Activated naive CD8-positive, alpha-beta T cell treated with anti-CD3 and anti-CD28 coated beads, Interleukin-2, amount 50 U/mL, for 24 hours (primary cell): ENCODE measurements at regions not wholly inside any gene's neighbourhood (a gene's known extent, or its start where the extent isn't known, plus 50 kb on each side); places are given as distances from the start of the nearest gene placed in this dataset.

Source experiments
- ATAC-seq: fragments of 150-1000 bp; cut with Tn5 transposase; one replicate; pipeline ENCODE4 v1.10.0; 2021
- DNase-seq: peaks from one replicate; pipeline ENCODE4 v3.0.0; 2021
- H3K27ac Mint-ChIP-seq: one replicate; pipeline ENCODE4 v1.8.0; 2021; ENCODE audit warnings: mild to moderate bottlenecking, mixed read lengths
- H3K27me3 Mint-ChIP-seq: one replicate; pipeline ENCODE4 v1.8.0; 2021; ENCODE audit warnings: mixed read lengths
- H3K36me3 Mint-ChIP-seq: one replicate; pipeline ENCODE4 v1.8.0; 2021; ENCODE audit warnings: low read depth, mixed read lengths
- H3K4me1 Mint-ChIP-seq: one replicate; pipeline ENCODE4 v1.8.0; 2021; ENCODE audit warnings: mixed read lengths
- H3K4me3 Mint-ChIP-seq: one replicate; pipeline ENCODE4 v1.8.0; 2021; ENCODE audit warnings: mild to moderate bottlenecking, moderate library complexity, mixed read lengths
- H3K9me3 Mint-ChIP-seq: one replicate; pipeline ENCODE4 v1.8.0; 2021; ENCODE audit warnings: mixed read lengths

DNA sequence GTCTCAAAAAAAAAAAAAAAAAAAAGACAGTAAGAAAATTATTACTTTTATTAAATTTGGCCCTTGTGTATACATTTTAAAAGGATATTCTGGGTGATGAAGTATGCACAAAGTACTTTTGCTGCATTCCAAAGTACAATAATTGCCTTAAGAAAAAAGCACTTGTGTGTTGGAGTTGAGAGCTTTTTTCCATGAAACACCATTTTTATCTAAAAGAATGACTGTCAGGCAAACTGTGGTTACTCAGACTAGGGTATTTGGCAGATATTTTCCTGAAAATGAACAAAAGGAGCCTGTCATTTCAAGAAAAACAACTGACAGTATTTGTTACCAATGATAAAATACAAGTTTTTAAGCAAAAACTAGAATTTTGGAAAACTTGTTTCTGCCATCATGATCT lies 84.3 kb upstream of the PTPN3 start:
- H3K27ac Mint-ChIP-seq = no peak overlapping the region
- no peaks in the 10 kb centered on the region for H3K9me3 Mint-ChIP-seq
- DNase-seq = no peak
- no peaks in the 10 kb centered on the region for H3K4me1 Mint-ChIP-seq
- ATAC-seq = no peak
- no peak overlapping the region for H3K4me3 Mint-ChIP-seq
- no peaks in the 10 kb centered on the region for H3K27me3 Mint-ChIP-seq
- no peaks in the 10 kb centered on the region for H3K36me3 Mint-ChIP-seq

DNA sequence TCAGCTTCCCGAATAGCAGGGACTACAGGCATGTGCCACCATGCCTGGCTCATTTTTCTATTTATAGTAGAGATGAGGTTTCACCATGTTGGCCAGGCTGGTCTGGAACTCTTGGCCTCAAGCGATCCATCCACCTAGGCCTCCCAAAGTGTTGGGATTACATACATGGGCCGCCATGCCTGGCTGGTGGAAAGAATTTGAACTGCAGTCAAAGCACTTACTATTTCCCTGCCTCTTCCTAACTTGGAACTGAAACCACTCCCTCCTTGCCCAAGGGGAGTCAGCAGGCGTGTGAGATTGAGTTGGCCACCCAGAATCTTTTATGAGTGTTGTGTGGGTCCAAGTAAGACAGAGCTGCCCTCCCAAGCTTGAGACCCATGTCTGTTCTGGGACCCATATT lies 86.1 kb upstream of the PTPN3 start:
- Mint-ChIP-seq H3K27me3 (no peaks in the 10 kb centered on the region), H3K27ac (no peak overlapping the region), H3K9me3 (no peaks in the 10 kb centered on the region), H3K4me3 (no peak overlapping the region), H3K36me3 (no peaks in the 10 kb centered on the region), H3K4me1 (no peaks in the 10 kb centered on the region)
- ATAC-seq = no peak
- no peak for DNase-seq

DNA sequence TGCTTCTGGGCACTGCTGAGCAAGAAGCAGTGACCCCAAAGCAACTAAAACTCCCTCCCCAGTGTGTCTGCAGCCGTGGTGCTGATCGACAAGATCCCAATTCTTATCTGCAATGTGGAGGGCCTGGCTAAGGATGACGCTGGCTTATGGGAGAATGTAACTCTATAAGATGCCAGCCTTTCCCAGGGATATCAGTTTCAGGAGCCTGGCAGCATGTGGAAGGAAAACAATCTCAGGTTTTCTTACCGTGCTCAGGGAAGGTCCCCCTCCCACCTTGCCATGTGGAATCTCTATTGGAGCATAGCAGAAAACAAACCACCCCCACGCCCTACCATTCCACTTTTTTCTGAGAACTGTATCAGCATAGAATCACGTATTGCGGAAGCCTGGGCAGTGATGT lies 87.7 kb upstream of the PTPN3 start:
- H3K4me1 Mint-ChIP-seq = no peaks in the 10 kb centered on the region
- H3K27me3 Mint-ChIP-seq = no peaks in the 10 kb centered on the region
- no peak overlapping the region for H3K4me3 Mint-ChIP-seq
- ATAC-seq (no peak), DNase-seq (no peak)
- no peaks in the 10 kb centered on the region for H3K36me3 Mint-ChIP-seq
- H3K27ac Mint-ChIP-seq = no peak overlapping the region
- H3K9me3 Mint-ChIP-seq = no peaks in the 10 kb centered on the region

DNA sequence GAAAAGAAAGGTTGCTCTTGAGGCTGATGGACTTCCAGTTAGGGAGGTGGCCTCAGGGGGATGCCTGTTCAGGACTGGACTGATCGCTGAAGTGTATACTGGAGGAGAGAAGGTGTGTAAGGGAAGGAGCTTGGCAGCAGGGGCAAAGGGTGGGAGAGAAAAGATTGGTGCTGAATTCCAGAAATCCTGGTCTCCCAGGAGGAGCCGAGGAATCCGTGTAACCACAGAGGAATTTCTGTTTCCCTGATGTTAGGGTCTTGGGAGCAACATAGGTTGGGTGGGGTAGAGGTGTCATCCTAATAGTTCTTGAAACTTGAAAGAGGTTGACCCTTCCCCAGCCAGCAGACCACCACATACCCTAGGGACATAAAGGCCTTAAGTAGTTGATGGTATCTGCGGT lies 88.9 kb upstream of the PTPN3 start:
- no peaks in the 10 kb centered on the region for H3K36me3 Mint-ChIP-seq
- H3K27me3 Mint-ChIP-seq = no peaks in the 10 kb centered on the region
- no peaks in the 10 kb centered on the region for H3K4me1 Mint-ChIP-seq
- ATAC-seq = no peak
- H3K9me3 Mint-ChIP-seq = no peaks in the 10 kb centered on the region
- H3K4me3 Mint-ChIP-seq = no peak overlapping the region
- DNase-seq = no peak
- no peak overlapping the region for H3K27ac Mint-ChIP-seq

DNA sequence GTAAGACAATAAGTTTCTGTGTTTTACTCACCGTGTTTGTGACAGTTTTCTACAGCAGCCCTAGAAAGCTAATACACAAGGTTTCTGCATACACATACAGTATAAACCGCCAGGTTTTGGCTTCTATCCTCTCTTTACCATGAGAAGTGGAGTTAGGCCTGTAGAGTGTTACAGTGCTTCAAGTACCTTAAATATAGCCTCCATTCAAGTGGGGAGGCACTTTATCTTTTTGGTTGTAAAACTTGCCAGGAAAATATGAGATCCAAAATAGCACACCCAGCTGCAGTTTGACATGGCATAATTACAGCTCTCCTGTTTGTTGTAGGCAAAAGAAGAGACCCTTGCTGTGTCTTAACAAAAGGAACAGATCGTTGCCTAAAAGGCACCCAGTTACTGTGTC lies 90.3 kb upstream of the PTPN3 start:
- no peaks in the 10 kb centered on the region for H3K9me3 Mint-ChIP-seq
- H3K27ac Mint-ChIP-seq = no peak overlapping the region
- no peaks in the 10 kb centered on the region for H3K36me3 Mint-ChIP-seq
- no peaks in the 10 kb centered on the region for H3K27me3 Mint-ChIP-seq
- no peak overlapping the region for H3K4me3 Mint-ChIP-seq
- DNase-seq (no peak), ATAC-seq (no peak)
- H3K4me1 Mint-ChIP-seq = no peaks in the 10 kb centered on the region

DNA sequence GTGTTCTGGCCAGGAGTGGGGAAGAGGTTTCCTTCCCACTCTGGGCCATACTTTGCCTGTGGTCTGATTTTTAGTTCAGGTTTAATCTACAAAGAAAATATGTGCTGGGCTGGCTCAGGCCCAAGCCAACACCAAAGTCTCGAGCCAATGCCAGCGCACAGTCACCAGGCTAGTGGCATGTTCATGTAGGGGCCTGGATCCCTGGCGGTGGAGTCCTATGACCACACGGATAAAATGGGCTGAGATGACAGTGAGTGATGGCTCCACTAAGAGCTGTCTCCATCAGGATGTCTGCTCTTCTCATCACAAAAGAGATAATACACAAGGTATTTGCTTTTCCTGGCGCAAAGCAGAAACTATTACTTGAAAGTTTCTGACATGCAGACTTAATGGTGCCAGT lies 92.9 kb upstream of the PTPN3 start:
- Mint-ChIP-seq H3K4me3 (no peak overlapping the region), H3K27ac (no peak overlapping the region), H3K27me3 (no peaks in the 10 kb centered on the region), H3K36me3 (no peaks in the 10 kb centered on the region), H3K9me3 (no peaks in the 10 kb centered on the region), H3K4me1 (no peaks in the 10 kb centered on the region)
- DNase-seq (no peak), ATAC-seq (no peak)

DNA sequence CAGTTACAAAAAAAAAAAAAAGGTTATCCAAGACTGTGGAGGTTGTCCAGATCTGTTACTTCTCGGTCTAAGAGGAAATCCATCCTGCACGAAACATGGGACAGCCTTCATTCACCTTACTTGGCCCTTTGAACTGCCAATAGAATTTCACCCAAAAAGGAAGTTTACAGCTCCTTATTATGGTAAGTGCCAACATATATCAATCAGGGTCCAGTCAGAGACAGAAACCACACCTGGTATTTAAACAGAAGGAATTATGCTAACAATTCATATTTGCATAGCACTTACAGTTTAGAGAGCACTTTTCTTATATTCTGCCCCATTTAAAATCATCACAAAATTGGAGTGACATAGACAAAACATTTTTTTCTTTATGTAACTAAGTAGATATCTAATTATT lies 93.6 kb upstream of the PTPN3 start:
- Mint-ChIP-seq H3K27ac (no peak overlapping the region), H3K9me3 (no peaks in the 10 kb centered on the region), H3K4me1 (no peaks in the 10 kb centered on the region), H3K27me3 (no peaks in the 10 kb centered on the region), H3K4me3 (no peak overlapping the region), H3K36me3 (no peaks in the 10 kb centered on the region)
- DNase-seq = no peak
- ATAC-seq = no peak

DNA sequence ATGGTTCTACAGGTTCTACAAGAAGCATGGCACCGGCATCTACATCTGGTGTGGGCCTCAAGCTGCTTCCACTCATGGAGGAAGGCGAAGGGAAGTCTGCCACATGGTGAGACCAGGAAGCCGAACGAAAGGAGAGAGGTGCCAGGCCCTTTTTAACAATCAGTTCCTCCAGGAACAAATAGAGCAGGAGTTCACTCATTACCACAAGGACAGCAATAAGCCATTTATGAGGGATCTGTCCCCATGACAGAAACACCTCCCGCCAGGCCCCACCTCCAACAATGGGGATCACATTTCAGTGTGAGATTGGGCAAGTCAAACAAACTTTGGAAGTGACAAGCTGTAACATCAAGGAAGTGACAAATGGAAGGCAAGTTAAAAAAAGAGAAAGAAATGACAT lies 95.5 kb upstream of the PTPN3 start:
- ATAC-seq (no peak), DNase-seq (no peak)
- Mint-ChIP-seq H3K27ac (no peak overlapping the region), H3K27me3 (no peaks in the 10 kb centered on the region), H3K4me3 (no peak overlapping the region), H3K4me1 (no peaks in the 10 kb centered on the region), H3K9me3 (no peaks in the 10 kb centered on the region), H3K36me3 (no peaks in the 10 kb centered on the region)

DNA sequence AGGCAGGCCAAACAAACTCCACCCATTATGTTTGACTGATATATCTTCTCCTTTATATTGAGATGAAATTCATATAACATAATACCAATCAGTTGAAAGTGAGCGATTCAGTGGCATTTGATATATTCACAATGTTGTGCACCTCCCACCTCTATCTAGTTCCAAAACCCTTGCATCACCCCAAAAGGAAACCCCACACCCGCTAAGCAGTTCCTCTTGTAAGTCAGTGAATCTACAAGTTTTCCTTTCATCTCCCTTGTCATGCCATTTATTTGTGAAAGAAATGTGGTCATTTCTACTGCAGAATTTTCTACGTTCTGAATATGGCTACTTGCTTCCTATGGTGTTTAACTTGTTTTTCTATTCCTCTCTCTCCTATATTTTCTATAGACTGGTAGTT lies 99.4 kb upstream of the PTPN3 start:
- Mint-ChIP-seq H3K27me3 (no peaks in the 10 kb centered on the region), H3K36me3 (no peaks in the 10 kb centered on the region), H3K4me3 (no peak overlapping the region), H3K9me3 (no peaks in the 10 kb centered on the region), H3K4me1 (no peaks in the 10 kb centered on the region), H3K27ac (no peak overlapping the region)
- no peak for DNase-seq
- no peak for ATAC-seq

DNA sequence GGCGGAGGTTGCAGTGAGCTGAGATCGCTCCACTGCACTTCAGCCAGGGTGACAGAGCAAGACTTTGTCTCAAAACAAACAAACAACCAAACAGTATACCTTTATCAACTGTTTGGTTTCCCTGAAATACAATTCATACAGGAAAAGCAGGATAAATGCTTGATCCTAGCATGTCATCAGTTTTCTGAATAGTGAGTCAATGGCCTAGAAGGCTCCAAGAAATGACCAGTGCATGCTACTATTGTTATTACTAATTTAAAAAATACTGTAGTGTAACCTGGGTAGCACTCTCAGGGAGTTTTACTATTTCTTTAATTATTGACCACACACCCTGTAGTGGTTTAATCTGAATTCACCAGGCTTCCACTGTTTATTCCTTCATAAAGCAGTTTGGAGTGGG lies 101.0 kb upstream of the PTPN3 start:
- Mint-ChIP-seq H3K27ac (no peak overlapping the region), H3K4me1 (no peaks in the 10 kb centered on the region), H3K36me3 (no peaks in the 10 kb centered on the region), H3K9me3 (no peaks in the 10 kb centered on the region), H3K27me3 (no peaks in the 10 kb centered on the region), H3K4me3 (no peak overlapping the region)
- no peak for ATAC-seq
- no peak for DNase-seq

DNA sequence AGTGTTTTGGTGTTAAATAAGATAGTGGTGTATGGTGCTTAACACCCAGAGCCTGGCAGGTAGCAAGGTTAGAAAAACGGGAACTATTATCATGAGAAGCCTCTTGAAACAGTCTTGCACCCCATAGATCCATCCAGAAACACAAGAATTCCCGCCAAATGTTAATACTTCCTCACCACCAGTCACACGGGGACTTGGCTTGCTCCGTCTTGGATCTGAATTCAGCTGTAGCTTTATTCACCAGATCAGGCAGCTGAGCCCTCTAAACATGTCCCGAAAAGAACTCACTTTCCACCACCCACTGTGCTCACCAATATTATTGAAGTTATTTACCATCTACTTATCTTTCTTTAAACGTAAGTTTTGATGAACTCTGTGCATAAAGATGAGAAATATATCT lies 101.6 kb upstream of the PTPN3 start:
- H3K9me3 Mint-ChIP-seq = no peaks in the 10 kb centered on the region
- H3K4me3 Mint-ChIP-seq = no peak overlapping the region
- no peak overlapping the region for H3K27ac Mint-ChIP-seq

DNA sequence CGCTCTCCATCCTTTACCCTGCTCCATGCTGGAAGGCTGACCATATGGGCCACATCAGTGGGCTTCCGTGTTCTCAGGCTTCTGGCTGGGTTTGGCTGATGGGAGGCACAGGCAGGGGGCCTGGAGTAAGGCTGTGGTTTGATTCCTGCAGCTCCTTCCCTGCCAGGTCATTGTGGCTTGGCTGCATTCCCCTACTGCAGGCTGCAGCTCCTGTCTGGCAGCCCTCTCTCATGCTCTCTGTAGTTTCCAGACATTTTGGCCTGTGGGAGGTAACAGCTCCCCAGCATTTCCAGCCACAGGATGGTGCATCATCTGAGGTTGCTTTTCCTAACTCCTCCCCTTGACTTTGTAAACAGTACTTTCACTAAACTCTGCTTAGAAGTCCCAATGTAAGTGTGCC lies 102.0 kb upstream of the PTPN3 start:
- Mint-ChIP-seq H3K4me1 (no peaks in the 10 kb centered on the region), H3K4me3 (no peak overlapping the region)
- no peak for ATAC-seq

More for the DNA sequence above, 101.6 kb upstream of the PTPN3 start:
- Mint-ChIP-seq H3K36me3 (no peaks in the 10 kb centered on the region), H3K4me1 (no peaks in the 10 kb centered on the region), H3K27me3 (no peaks in the 10 kb centered on the region)
- ATAC-seq (no peak), DNase-seq (no peak)

DNA sequence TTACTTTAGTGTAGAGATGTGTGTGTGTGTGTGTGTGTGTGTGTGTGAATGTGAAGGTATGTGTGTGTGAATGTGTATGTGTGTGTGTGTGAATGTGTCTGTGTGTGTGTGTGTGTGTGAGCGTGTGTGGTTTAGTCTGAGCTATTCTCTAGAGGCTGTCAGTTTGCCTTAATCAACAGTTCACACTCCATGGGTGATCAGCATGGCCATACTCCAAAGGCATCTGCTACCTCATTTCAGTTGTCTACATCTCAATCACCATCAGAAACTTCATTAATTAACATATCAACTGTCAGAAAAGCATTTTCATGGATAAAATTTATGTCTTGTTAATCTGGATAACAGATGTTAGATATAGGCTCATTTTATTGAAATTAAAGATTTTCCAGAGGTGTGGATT lies 103.1 kb upstream of the PTPN3 start:
- no peak overlapping the region for H3K4me3 Mint-ChIP-seq
- ATAC-seq = no peak
- H3K36me3 Mint-ChIP-seq = no peaks in the 10 kb centered on the region
- H3K4me1 Mint-ChIP-seq = no peaks in the 10 kb centered on the region
- no peak for DNase-seq
- no peak overlapping the region for H3K27ac Mint-ChIP-seq
- H3K27me3 Mint-ChIP-seq = no peaks in the 10 kb centered on the region
- H3K9me3 Mint-ChIP-seq = no peaks in the 10 kb centered on the region

More for the DNA sequence above, 102.0 kb upstream of the PTPN3 start:
- DNase-seq = no peak
- Mint-ChIP-seq H3K27ac (no peak overlapping the region), H3K27me3 (no peaks in the 10 kb centered on the region), H3K36me3 (no peaks in the 10 kb centered on the region), H3K9me3 (no peaks in the 10 kb centered on the region)

DNA sequence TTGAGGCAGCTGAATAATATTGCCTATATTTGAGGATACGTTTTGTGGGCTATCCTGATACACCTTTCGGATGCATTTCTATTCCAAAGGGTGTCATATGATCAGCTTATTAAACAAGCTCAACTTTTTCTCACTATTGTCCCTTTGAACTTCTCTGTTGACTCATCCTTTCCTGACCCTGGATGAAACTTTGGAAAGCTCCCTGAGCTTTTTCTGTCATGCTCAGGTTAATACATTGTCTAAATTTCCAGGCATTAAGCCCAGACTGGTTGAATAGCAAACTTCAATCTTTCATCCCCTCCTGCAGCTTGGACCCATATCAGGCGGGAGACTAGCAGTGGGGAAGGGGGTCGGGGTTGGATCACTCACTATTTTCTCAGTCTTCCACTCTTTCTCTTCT lies 104.9 kb upstream of the PTPN3 start:
- Mint-ChIP-seq H3K36me3 (no peaks in the 10 kb centered on the region), H3K27ac (no peak overlapping the region), H3K4me1 (no peaks in the 10 kb centered on the region), H3K9me3 (no peaks in the 10 kb centered on the region), H3K4me3 (no peak overlapping the region), H3K27me3 (no peaks in the 10 kb centered on the region)
- DNase-seq (no peak), ATAC-seq (no peak)

DNA sequence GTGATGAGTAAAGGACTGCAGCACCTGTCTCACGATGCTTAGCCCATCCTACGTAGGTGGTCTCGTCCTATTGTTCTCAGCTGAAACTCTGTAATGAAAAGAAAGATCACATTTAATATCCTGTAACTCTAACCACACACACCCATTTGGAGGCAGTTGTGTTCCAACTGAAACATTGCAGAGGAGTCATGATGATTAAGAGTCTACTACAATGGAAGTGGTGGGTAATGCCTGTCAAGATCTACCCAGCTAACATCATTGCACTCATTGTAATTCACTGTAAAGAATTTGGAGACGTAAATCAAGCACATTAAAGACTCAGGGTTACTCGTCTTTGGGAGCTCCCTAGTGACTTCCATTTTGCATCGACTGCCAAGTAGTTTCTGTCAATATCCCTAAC lies 106.0 kb upstream of the PTPN3 start:
- H3K4me3 Mint-ChIP-seq = no peak overlapping the region
- H3K36me3 Mint-ChIP-seq = no peaks in the 10 kb centered on the region
- H3K9me3 Mint-ChIP-seq = no peaks in the 10 kb centered on the region
- no peak for ATAC-seq
- DNase-seq = no peak
- H3K27me3 Mint-ChIP-seq = peaks cover 1% of the 10 kb centered on the region
- no peak overlapping the region for H3K27ac Mint-ChIP-seq
- no peaks in the 10 kb centered on the region for H3K4me1 Mint-ChIP-seq

DNA sequence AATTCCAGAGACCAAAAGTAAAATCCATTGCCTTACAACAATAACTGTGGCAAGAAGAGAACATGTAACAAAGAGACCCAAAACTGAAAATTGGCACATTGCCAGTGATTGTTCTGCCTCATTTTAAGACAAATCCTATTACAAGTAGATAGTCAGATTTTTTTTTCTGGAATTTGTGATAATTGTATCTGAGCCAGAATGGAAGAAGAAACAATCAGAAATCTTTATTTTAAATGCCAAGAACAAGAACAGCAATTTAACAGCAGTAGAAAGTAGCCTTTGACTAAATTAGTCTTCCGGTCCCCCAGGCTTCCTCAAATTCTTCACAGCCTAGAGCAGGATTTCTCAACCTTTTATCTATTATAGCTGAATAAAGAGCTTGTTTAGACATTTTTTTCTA lies 106.7 kb upstream of the PTPN3 start:
- H3K9me3 Mint-ChIP-seq = no peaks in the 10 kb centered on the region
- ATAC-seq = no peak
- H3K4me3 Mint-ChIP-seq = no peak overlapping the region
- H3K27me3 Mint-ChIP-seq = peaks cover 1% of the 10 kb centered on the region
- no peaks in the 10 kb centered on the region for H3K4me1 Mint-ChIP-seq
- H3K27ac Mint-ChIP-seq = no peak overlapping the region
- no peak for DNase-seq
- H3K36me3 Mint-ChIP-seq = no peaks in the 10 kb centered on the region
